GM20431 (cell line): ENCODE measurements at regions not wholly inside any gene's neighbourhood (a gene's known extent, or its start where the extent isn't known, plus 50 kb on each side); places are given as distances from the start of the nearest gene placed in this dataset.

Experiments used
- in situ Hi-C: fragments of 300-500 bp; cut with MseI, MboI; formaldehyde crosslinking; loops from one replicate; pipeline ENCODE4 v1.15.0; 2020; ENCODE audit warnings: low sequenced_read_pairs; ENCODE audit not compliant: unreplicated experiment

DNA sequence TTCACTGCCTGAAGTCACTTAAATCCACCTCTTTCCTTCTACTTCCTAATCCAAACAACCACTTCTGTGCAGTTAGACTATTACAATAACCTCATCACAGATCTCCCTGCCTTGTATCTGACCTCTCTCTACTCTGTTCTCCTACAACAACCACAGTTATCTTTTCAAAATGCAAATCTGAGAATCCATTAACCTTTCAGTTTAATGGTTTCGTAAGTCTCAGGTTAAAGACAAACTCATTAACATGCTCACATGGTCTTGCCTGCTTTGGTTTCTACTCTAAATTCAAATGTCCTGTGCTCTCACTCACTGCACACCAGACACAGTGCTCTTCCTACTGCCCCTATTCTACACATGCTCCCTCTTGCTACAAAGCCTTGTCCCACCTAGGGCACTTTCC, 406.5 kb upstream of the THBS1 start:
- in situ Hi-C loops = loop anchor here (25.0 kb wide), 1 partner anchor 413 kb away; the partner anchor contains the start of gene THBS1

DNA sequence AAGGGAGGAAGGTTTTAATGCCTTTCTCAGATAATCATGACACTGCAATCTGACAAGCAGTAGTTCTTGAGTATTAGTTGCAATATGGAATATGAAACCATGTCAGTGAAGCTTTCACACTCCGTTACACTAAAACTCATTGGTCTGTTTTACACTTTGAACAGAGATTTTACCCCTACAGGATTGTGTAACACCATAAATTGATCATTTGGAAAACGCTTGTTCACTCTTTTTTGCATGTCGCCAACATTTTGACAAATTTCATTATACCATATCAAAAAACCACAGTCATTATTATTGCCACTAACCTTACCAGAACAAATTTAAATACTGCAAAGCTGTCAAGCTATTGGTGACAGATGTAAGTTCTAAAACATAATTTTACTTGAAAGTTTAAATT, 404.8 kb upstream of the THBS1 start:
- in situ Hi-C loops = no loop called here

- in situ Hi-C loops = no loop called here
Measured at GRCh38 chr15:39177561-39177960, 403.3 kb upstream of the THBS1 start.

DNA sequence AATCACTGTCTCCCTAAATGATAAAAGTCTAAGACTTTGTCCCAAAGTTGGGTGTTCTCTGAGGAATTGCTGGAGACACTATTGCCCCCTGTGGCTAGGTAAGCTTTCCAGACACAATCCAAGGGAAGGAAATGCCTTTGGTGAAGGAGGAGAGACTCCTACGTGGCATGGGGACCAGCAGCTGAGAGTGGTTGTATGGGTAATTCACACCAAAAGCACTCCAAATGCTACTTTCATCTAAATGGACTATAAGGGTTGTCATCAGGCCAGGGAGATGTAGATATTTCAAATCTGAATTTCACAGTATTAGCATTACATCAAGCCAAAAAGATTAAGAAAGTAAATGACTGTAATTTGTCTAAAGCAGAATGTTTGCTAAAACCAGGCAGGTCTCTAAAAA, 400.8 kb upstream of the THBS1 start:
- in situ Hi-C loops = no loop called here

DNA sequence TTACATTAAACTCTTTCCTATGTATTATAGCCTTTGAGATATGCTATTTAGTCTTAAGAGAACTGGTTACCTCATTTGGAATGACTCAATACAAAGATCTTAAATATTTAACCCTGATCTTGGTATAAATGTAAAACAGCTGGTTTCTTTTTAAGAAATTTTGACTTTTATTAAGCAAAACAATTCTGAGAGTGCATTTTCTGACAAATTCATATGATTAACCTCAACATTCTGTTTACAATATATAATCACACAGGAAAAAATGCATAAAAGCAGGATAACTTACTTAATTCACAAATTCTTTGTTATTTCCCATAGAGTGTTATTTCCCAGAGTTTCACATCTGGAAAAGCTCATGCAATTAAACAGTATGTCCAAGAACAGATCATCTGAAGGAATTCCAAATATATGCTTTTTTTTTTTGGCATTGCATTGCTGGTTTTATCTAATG, 400.4 kb upstream of the THBS1 start:
- in situ Hi-C loops = no loop called here

DNA sequence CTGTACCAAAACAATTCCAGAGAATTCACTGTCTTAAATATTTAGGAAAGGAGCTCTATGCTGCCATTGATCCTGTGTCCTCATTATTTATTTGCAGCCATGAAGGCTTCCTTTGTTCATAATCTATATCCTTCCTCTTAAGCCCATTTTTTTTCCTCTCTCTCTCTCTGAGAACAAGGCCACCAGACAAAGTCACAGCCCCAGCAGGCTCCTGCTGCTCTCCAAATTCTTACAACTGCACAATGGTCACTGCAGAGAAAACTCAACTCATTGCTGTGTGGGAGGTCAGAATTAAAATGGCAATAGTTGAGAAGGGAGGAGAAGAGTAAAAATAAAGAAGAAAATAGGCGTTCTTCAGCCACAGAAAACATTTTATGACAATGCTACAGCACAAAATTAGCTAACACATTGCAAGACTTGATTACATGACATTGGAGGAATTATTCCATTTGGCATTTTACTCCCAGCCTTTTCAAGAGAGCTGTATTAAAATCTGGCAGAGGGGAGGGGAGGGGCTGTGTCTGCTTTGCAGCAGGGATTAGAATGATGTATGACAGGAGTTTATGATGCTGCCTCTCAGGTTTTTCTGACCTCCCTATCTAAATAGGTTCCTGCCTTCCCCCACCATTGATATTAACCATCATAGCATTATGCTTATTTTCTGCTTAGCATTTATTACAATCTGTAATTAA, 399.7 kb upstream of the THBS1 start:
- in situ Hi-C loops = no loop called here

DNA sequence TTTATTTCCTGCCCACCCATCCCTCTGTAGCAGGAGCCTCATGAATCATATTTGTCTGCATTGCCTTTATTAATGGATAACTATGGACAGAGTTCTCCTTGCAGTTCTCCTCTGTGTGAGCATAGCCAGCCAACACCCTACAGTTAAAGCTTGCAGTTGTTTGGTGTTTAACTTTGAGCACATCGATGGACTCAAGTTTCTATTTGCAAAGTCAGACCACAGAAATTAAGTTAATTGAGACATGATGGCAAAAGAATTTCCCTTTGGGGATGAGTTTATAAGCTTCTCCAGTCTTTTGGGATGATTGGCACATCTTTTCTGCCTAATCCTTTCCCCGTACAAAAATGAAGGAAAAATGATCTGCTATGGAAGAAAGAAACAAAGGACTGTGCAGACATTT, 398.9 kb upstream of the THBS1 start:
- in situ Hi-C loops = no loop called here

DNA sequence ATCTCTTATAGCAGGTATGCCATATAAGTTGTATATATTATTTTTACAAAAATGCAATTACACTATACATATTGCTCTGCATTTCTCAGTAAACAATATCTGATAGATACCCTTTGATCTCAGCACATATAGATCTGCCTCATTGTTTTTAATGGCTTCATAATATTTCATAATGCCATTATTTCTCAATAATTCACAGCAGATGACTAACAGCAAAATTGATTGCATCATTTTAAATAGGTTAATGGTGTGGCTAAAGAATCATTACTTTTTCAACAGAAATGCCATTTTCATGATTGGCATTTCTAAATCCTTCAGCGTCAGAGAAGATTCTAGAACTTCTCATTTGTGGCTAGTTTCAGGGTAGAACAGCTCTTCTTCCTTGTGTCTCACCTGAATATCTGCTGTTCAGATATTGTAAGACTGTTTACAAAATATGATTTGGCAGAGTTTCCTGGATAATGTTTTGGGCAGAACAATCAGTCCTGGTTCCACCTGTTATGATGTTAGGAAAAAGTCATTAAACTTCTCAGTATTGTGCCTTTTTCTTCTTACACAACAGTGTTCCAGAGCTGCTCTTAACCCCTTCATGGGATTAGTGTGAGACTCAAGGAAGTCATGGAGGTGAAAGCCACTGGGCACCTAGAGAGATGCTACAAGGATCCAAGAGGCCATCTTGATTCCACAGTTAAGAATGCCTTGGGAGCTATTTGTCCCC, 397.6 kb upstream of the THBS1 start:
- in situ Hi-C loops = no loop called here

GRCh38 chr15:39184701-39185390, 396.0 kb upstream of the THBS1 start:
- in situ Hi-C loops = no loop called here

- in situ Hi-C loops = no loop called here
Measured at GRCh38 chr15:39188314-39188713, 392.6 kb upstream of the THBS1 start.

GRCh38 chr15:39188930-39189329, 391.9 kb upstream of the THBS1 start:
- in situ Hi-C loops = no loop called here

- in situ Hi-C loops = no loop called here
Measured at GRCh38 chr15:39191871-39192291, 389.0 kb upstream of the THBS1 start.

DNA sequence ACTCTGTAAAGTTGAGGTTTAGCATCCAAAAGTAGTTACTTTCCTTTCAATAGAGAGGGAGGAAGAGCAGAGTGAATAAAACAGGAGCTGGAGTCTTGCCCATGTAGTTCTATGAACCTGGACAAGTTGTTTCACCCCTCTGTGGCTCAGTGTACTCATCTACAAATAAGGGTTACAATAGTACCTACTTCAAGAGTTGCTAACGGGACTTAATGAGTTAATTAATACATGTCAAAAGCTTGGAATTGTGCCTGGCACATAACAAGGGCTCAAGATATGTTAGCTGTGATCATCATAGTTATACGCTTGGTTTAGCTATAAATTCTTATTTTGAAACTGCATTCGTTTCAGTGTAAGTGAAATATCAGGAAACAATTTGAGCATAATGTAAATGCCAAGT, 388.5 kb upstream of the THBS1 start:
- in situ Hi-C loops = no loop called here

DNA sequence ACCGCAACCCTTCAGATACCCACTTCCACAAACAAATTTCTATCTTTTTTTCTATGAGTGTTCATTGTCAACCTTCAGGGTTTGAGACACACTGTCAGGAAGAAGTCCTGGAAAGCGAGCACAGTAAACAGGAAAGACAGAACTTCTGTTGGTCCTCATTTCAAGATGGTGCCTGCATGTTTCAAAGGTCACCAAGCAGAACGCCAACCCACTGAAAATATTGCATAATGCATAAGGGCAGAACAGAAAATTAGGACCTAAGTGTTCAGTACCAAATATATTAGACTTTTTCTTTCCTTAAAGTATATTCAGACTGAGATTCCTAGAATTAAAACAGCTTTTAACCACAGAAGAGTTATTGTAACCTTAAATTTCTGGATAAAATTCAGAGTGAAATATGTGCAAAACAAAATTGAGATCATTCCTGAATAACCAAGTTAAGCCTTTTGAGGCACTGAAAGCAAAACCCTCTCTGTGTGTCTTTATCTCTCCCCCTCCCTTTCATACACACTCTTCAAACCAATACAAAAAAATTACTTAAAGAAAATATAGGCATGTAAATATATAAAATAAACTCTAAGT, 387.8 kb upstream of the THBS1 start:
- in situ Hi-C loops = no loop called here

- in situ Hi-C loops = no loop called here
Measured at GRCh38 chr15:39193611-39194010, 387.3 kb upstream of the THBS1 start.

DNA sequence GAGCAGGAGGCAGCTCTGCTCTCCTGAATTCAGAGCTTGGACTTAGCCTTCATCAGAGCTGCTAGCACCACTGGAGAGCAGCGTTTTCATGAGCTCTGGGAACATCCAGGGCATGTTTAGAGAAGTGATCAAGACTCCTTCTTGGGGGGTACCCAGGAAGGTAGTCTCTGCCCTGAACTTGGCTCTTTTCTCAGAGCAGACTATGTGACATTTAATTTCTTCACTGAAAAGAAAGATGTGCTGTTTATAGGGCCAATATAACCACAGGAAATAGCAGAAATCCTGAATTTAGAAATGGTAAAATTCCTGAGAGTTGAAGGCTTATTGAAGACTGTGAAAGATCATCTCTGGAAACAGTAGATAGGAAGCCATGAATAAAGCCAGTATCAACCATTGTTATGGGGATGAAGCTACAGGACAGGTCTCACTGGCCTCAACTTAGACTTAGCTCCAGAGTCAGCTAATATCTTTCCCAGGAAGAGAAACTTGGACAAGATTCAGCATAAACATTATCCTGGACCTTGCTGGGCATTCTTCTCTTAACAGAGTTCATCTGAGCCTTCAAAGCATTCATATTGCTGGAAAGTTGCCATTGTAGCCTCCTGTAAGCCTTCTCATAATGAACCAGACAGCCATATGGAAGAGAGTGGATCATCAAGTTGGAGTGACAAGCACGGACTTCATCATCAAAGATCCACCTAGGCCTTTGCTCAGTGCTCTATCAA, 386.6 kb upstream of the THBS1 start:
- in situ Hi-C loops = no loop called here

DNA sequence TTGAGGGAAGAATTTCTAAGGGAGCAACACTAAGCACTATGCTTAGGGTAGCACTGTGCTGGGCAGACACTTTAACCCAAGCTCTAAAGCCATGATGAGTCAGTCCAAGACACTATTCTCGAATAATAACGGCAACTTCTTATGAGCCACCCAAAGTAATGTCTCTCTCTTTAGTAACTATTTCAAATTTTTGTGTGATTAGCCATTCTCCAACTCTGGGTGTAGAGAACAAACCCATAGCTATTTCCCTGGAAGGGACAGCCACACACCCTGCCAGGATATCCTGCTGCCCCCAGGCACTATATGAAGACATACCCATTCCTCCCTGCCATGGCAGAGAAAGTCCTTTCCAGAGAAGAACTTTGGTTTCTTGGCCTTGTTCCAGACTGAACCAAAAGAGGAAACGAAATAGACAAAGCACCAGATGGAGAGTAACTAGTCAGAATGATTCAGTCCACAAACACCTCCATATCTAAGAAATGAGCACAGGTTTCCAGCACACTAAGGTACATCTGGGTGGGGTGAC, 384.9 kb upstream of the THBS1 start:
- in situ Hi-C loops = no loop called here

- in situ Hi-C loops = no loop called here
Measured at GRCh38 chr15:39198044-39199000, 382.6 kb upstream of the THBS1 start.

DNA sequence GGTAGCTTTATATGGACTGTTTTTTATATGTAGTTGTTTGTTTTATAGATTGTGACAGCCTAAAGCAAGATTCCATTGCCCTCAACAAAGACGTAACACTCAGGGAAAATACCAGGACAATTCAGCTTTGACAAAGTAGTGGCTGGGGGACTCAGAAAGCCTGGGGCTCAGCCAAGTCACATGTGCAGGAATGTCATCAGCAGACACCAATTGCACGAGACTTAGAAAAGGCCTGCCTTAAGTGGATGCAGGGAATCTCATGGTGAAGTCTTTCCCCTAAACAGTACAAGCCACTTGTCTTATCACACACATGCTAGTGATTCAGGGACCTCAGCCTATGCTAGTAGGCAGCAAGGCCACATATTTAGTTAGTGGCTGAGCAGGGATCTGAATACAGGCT, 381.8 kb upstream of the THBS1 start:
- in situ Hi-C loops = no loop called here
